ENCODE measurements at regions not wholly inside any gene's neighbourhood (a gene's known extent, or its start where the extent isn't known, plus 50 kb on each side); places are given as distances from the start of the nearest gene placed in this dataset.
A peak's percentile ranks its signal among the peaks of the same experiment; 100 is the strongest.

DNA sequence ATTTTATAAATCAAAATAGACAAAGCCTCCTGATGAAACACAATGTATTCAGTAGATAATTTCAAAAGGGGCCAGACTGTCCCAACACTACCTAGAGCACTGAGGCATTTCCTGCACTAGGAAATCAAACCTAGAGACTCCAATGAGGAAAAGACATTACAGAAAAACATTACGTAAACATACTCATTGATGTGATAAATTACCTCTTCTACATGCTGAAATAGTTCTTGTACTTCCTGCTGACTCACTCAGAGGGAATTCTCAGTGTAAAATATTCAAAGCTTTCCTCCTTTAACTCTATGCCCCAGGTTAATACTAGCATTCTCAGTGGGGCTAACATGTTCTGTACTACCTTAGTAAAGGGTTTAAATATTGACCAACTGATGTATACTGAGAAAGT lies 178.0 kb downstream of the ESM1 start:
- H3K79me2 ChIP-seq (ENCODE audit: control insufficient read depth, insufficient read depth, low read length), result no peaks in the 10 kb centered on the region
- H4K20me1 ChIP-seq (ENCODE audit: control insufficient read depth, extremely low read depth, insufficient read depth, low read length), result no peaks in the 10 kb centered on the region
- FAIRE-seq, result peak; percentile 43
- H3K9me3 ChIP-seq (ENCODE audit: control insufficient read depth, low read depth, low read length), result no peaks in the 10 kb centered on the region
- H2AFZ ChIP-seq (ENCODE audit: control insufficient read depth, low read length), result no peak overlapping the region
- peaks cover 9% of the 10 kb centered on the region for H3K4me1 ChIP-seq (ENCODE audit: control insufficient read depth, extremely low read depth, insufficient read depth, low read length)
- H3K4me2 ChIP-seq (ENCODE audit: control insufficient read depth, extremely low read depth, insufficient read depth, low read depth, low read length), result no peak overlapping the region
- no peaks in the 10 kb centered on the region for H3K27me3 ChIP-seq (ENCODE audit: control insufficient read depth, extremely low read depth, insufficient read depth, low read length)
- no peak overlapping the region for H3K4me3 ChIP-seq (ENCODE audit: control insufficient read depth in 2 of 3, extremely low read depth in 1 of 3, insufficient read depth in 2 of 3, low read depth in 1 of 3, low read length in 3 of 3)
- H3K9me1 ChIP-seq (ENCODE audit: control insufficient read depth, extremely low read depth, insufficient read depth, low read length), result no peaks in the 10 kb centered on the region
- no peaks in the 10 kb centered on the region for H3K36me3 ChIP-seq (ENCODE audit: control insufficient read depth in 2 of 2, extremely low read depth in 1 of 2, insufficient read depth in 2 of 2, low read length in 2 of 2)
- dilution Hi-C loops (cut with MboI; ENCODE audit: extremely low pct_ligation_motif_present, low sequenced_read_pairs), result no loop called here
- no peak overlapping the region for H3K9ac ChIP-seq (ENCODE audit: control insufficient read depth, extremely low read depth, insufficient read depth, low read length)
- TF ChIP-seq, protein P1, sequence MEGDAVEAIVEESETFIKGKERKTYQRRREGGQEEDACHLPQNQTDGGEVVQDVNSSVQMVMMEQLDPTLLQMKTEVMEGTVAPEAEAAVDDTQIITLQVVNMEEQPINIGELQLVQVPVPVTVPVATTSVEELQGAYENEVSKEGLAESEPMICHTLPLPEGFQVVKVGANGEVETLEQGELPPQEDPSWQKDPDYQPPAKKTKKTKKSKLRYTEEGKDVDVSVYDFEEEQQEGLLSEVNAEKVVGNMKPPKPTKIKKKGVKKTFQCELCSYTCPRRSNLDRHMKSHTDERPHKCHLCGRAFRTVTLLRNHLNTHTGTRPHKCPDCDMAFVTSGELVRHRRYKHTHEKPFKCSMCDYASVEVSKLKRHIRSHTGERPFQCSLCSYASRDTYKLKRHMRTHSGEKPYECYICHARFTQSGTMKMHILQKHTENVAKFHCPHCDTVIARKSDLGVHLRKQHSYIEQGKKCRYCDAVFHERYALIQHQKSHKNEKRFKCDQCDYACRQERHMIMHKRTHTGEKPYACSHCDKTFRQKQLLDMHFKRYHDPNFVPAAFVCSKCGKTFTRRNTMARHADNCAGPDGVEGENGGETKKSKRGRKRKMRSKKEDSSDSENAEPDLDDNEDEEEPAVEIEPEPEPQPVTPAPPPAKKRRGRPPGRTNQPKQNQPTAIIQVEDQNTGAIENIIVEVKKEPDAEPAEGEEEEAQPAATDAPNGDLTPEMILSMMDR (optimal IDR thresholded peaks at IDR 0.05 in 1 of 3, IDR thresholded peaks at IDR 0.05 in 1 of 3, conservative IDR thresholded peaks at IDR 0.05 in 1 of 3; ENCODE audit: extremely low read depth in 1 of 3, insufficient read depth in 2 of 3, low read length in 3 of 3), result no peak
- TF ChIP-seq EZH2 (IDR thresholded peaks at IDR 0.05; ENCODE audit: low read length), result no peak
- H3K27ac ChIP-seq (ENCODE audit: control insufficient read depth, insufficient read depth, low read length), result no peak overlapping the region
- no peak for DNase-seq (ENCODE audit: low read depth, low spot score)

DNA sequence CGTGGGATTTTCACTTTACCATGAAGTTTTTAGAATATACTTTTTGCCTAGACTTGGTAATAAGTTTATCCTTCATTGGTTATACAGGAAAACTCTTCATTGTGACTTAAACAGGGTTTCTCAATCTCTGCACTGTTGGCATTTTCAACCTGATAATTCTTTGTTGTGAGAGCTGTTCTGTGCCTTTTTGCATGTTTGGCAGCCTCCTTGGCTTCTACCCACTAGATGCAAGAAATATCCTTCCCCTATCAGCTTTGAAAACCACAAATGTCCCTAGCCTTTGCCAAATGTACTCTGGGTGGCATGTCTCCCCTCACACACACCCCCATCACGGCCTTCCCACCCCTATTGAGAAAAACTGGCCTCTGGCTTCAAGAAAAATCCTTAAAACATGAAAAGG lies 180.9 kb downstream of the ESM1 start:
- H3K27me3 ChIP-seq (ENCODE audit: control insufficient read depth, extremely low read depth, insufficient read depth, low read length), result no peaks in the 10 kb centered on the region
- no peak overlapping the region for H3K9ac ChIP-seq (ENCODE audit: control insufficient read depth, extremely low read depth, insufficient read depth, low read length)
- no peaks in the 10 kb centered on the region for H3K9me1 ChIP-seq (ENCODE audit: control insufficient read depth, extremely low read depth, insufficient read depth, low read length)
- H3K79me2 ChIP-seq (ENCODE audit: control insufficient read depth, insufficient read depth, low read length), result no peaks in the 10 kb centered on the region
- FAIRE-seq, result no peak
- no peak overlapping the region for H2AFZ ChIP-seq (ENCODE audit: control insufficient read depth, low read length)
- no peaks in the 10 kb centered on the region for H3K36me3 ChIP-seq (ENCODE audit: control insufficient read depth in 2 of 2, extremely low read depth in 1 of 2, insufficient read depth in 2 of 2, low read length in 2 of 2)
- no peak overlapping the region for H3K4me3 ChIP-seq (ENCODE audit: control insufficient read depth in 2 of 3, extremely low read depth in 1 of 3, insufficient read depth in 2 of 3, low read depth in 1 of 3, low read length in 3 of 3)
- no peaks in the 10 kb centered on the region for H3K9me3 ChIP-seq (ENCODE audit: control insufficient read depth, low read depth, low read length)
- dilution Hi-C loops (cut with MboI; ENCODE audit: extremely low pct_ligation_motif_present, low sequenced_read_pairs), result no loop called here
- peaks cover 9% of the 10 kb centered on the region for H3K4me1 ChIP-seq (ENCODE audit: control insufficient read depth, extremely low read depth, insufficient read depth, low read length)
- H4K20me1 ChIP-seq (ENCODE audit: control insufficient read depth, extremely low read depth, insufficient read depth, low read length), result no peaks in the 10 kb centered on the region
- no peak overlapping the region for H3K4me2 ChIP-seq (ENCODE audit: control insufficient read depth, extremely low read depth, insufficient read depth, low read depth, low read length)
- DNase-seq (ENCODE audit: low read depth, low spot score), result no peak
- no peak for TF ChIP-seq EZH2 (IDR thresholded peaks at IDR 0.05; ENCODE audit: low read length)
- TF ChIP-seq, protein P1 (optimal IDR thresholded peaks at IDR 0.05 in 1 of 3, IDR thresholded peaks at IDR 0.05 in 1 of 3, conservative IDR thresholded peaks at IDR 0.05 in 1 of 3; ENCODE audit: extremely low read depth in 1 of 3, insufficient read depth in 2 of 3, low read length in 3 of 3), result no peak
- H3K27ac ChIP-seq (ENCODE audit: control insufficient read depth, insufficient read depth, low read length), result no peak overlapping the region

Measured in keratinocyte (primary cell).